Ascending aorta (tissue), 2 donors: ENCODE measurements at regions not wholly inside any gene's neighbourhood (a gene's known extent, or its start where the extent isn't known, plus 50 kb on each side); places are given as distances from the start of the nearest gene placed in this dataset.

ENCODE experiments used
- DNase-seq, 2 donors: peaks; one replicate each; pipeline ENCODE4 v3.0.0-alpha.2; 2019; ENCODE audit warnings: low spot score in 2 of 2
- H3K27ac ChIP-seq, 2 donors: fragments of 200-600 bp; sonication (generic); one replicate each; pipeline ENCODE4 v1.5.1; 2016 to 2017; ENCODE audit warnings: mild to moderate bottlenecking in 1 of 2
- H3K27me3 ChIP-seq: fragments of 200-600 bp; sonication (generic); one replicate; pipeline ENCODE4 v1.5.1; 2017
- H3K36me3 ChIP-seq, 2 donors: fragments of 200-600 bp; sonication (generic); one replicate each; pipeline ENCODE4 v1.5.1; 2016
- H3K4me1 ChIP-seq, 2 donors: fragments of 200-600 bp; sonication (generic); one replicate each; pipeline ENCODE4 v1.5.1; 2016 to 2017; ENCODE audit warnings: mild to moderate bottlenecking in 1 of 2
- H3K4me3 ChIP-seq, 2 donors: fragments of 200-600 bp; sonication (generic); one replicate each; pipeline ENCODE4 v1.5.1; 2016 to 2017; ENCODE audit warnings: mild to moderate bottlenecking in 1 of 2
- H3K9me3 ChIP-seq, 2 donors: fragments of 200-600 bp; sonication (generic); one replicate each; pipeline ENCODE4 v1.5.1; 2016
- intact Hi-C: fragments of 100-400 bp; cut with DNase I; formaldehyde crosslinking; loops from one replicate; pipeline ENCODE4 v1.15.1; 2023
- TF ChIP-seq, protein P1 (sequence below), 3 experiments: fragments of 200-600 bp in 2 of 3; fragments of 450-650 bp in 1 of 3; sonication (generic) in 2 of 3; IDR thresholded peaks; one replicate each; pipeline ENCODE4 v1.5.1; 2016 to 2019; ENCODE audit warnings: antibody characterized with exemption in 3 of 3, mild to moderate bottlenecking in 1 of 3, moderate library complexity in 1 of 3

DNA sequence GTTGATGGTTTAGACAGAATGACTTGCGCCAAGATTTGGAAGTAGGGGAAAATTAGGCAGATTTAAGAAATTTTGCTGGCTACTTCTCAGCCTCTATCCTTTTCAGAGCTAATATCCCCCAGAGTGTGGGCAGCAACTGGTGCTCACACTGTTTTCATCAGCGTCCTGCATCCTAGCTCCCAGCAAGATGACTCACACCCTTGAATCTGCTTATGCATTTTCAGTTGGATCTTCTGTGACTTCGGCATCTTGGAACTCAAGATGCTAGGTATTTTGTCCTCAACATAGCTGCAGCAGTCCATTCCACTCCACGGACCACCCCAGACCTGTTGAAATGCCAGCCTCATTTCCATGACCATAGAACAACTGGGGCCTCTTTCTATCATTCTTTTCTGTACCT lies 336.1 kb upstream of the NR2F2 start:
- Histone ChIP-seq H3K4me3 (no peak overlapping the region), H3K9me3 (no peaks in the 10 kb centered on the region), H3K4me1 (no peaks in the 10 kb centered on the region), H3K27ac (no peak overlapping the region), H3K36me3 (no peaks in the 10 kb centered on the region), H3K27me3 (no peaks in the 10 kb centered on the region)
- DNase-seq: no peak
- TF ChIP-seq, protein P1, sequence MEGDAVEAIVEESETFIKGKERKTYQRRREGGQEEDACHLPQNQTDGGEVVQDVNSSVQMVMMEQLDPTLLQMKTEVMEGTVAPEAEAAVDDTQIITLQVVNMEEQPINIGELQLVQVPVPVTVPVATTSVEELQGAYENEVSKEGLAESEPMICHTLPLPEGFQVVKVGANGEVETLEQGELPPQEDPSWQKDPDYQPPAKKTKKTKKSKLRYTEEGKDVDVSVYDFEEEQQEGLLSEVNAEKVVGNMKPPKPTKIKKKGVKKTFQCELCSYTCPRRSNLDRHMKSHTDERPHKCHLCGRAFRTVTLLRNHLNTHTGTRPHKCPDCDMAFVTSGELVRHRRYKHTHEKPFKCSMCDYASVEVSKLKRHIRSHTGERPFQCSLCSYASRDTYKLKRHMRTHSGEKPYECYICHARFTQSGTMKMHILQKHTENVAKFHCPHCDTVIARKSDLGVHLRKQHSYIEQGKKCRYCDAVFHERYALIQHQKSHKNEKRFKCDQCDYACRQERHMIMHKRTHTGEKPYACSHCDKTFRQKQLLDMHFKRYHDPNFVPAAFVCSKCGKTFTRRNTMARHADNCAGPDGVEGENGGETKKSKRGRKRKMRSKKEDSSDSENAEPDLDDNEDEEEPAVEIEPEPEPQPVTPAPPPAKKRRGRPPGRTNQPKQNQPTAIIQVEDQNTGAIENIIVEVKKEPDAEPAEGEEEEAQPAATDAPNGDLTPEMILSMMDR (IDR thresholded peaks at IDR 0.05): no peak
- intact Hi-C loops: no loop called here

DNA sequence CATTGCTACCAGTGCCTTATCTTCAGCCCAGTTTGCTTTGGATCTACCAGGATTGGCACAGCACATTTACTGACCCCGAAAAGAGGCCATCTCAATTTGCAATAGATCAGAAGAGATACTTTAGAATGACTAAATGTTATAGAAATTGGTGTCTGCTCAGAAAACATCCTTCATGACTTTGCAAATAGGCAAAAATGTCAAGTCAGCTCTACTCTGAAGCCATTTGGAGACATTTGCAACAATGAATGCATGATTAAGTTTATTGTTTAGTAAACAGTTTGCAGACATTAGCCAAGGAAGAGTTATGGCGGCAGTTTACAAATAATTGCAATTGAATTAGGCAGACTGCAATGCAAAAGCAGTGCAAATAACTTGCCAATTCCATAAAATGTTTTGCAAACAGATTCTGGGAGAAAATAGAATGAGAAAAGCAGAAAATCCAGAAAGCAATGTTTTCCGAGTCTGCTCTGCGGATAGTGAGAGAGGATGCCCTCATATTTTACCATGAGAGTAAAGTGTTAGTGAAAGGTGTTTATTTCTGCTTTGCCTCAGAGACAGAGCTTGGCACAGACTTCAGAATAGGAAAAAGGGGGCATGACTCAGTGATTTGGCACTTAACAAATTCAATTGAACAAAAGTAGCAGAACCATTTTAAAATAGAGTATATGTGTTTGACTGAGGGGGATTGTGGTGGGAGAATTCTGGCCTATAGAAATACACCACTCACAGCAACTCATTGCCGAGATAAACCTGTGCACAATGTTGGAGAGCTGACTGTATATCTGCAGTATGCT lies 334.9 kb upstream of the NR2F2 start:
- Histone ChIP-seq H3K36me3 (no peaks in the 10 kb centered on the region), H3K27ac (no peak overlapping the region), H3K9me3 (no peaks in the 10 kb centered on the region), H3K4me3 (no peak overlapping the region), H3K4me1 (no peaks in the 10 kb centered on the region), H3K27me3 (no peaks in the 10 kb centered on the region)
- intact Hi-C loops: no loop called here
- DNase-seq: no peak
- TF ChIP-seq, protein P1 (IDR thresholded peaks at IDR 0.05): no peak

GRCh38 chr15:95996494-95996893 lies 334.0 kb upstream of the NR2F2 start:
- Histone ChIP-seq H3K9me3 (no peaks in the 10 kb centered on the region), H3K36me3 (no peaks in the 10 kb centered on the region), H3K4me1 (no peaks in the 10 kb centered on the region), H3K27ac (no peak overlapping the region), H3K4me3 (no peak overlapping the region), H3K27me3 (no peaks in the 10 kb centered on the region)
- DNase-seq: no peak
- intact Hi-C loops: no loop called here
- TF ChIP-seq, protein P1 (IDR thresholded peaks at IDR 0.05): no peak

GRCh38 chr15:95998935-95999334 lies 331.6 kb upstream of the NR2F2 start:
- H3K9me3 ChIP-seq: no peaks in the 10 kb centered on the region
- H3K27ac ChIP-seq: no peak overlapping the region
- H3K27me3 ChIP-seq: no peaks in the 10 kb centered on the region
- H3K4me1 ChIP-seq: no peaks in the 10 kb centered on the region
- TF ChIP-seq, protein P1 (IDR thresholded peaks at IDR 0.05): no peak
- intact Hi-C loops: no loop called here
- H3K4me3 ChIP-seq: no peak overlapping the region
- no peaks in the 10 kb centered on the region for H3K36me3 ChIP-seq
- DNase-seq: no peak

GRCh38 chr15:96002890-96003859 lies 327.3 kb upstream of the NR2F2 start:
- no peak for DNase-seq
- H3K27me3 ChIP-seq: no peaks in the 10 kb centered on the region
- intact Hi-C loops: no loop called here
- TF ChIP-seq, protein P1 (IDR thresholded peaks at IDR 0.05): no peak
- no peak overlapping the region for H3K4me3 ChIP-seq
- no peak overlapping the region for H3K27ac ChIP-seq
- H3K4me1 ChIP-seq: no peaks in the 10 kb centered on the region
- H3K9me3 ChIP-seq: no peaks in the 10 kb centered on the region
- H3K36me3 ChIP-seq: no peaks in the 10 kb centered on the region
